Fibroblast of skin of left quadriceps (primary cell): ENCODE measurements at regions not wholly inside any gene's neighbourhood (a gene's known extent, or its start where the extent isn't known, plus 50 kb on each side); places are given as distances from the start of the nearest gene placed in this dataset.

Source experiments
- DNase-seq, 2 experiments: peaks; one replicate each; pipeline ENCODE4 v3.0.0-alpha.2; 2013; ENCODE audit warnings: low read depth in 2 of 2

- peak; percentile 53 to 55 for DNase-seq
Measured at GRCh38 chr2:118322406-118322805, 234.1 kb downstream of the INSIG2 start.

- no peak for DNase-seq
Measured at GRCh38 chr2:118321432-118322105, 233.3 kb downstream of the INSIG2 start.

- DNase-seq: no peak
Measured at GRCh38 chr2:118320658-118321057, 232.4 kb downstream of the INSIG2 start.

GRCh38 chr2:118320196-118320595 lies 231.9 kb downstream of the INSIG2 start:
- no peak for DNase-seq

GRCh38 chr2:118319271-118319684 lies 231.0 kb downstream of the INSIG2 start:
- DNase-seq: no peak

- DNase-seq: no peak
Measured at GRCh38 chr2:118315606-118316005, 227.3 kb downstream of the INSIG2 start.

- DNase-seq: no peak
Measured at GRCh38 chr2:118312969-118313756, 224.9 kb downstream of the INSIG2 start.

GRCh38 chr2:118310681-118311429 lies 222.6 kb downstream of the INSIG2 start:
- no peak for DNase-seq

- no peak for DNase-seq
Measured at GRCh38 chr2:118309946-118310680, 221.8 kb downstream of the INSIG2 start.

GRCh38 chr2:118309257-118309945 lies 221.1 kb downstream of the INSIG2 start:
- DNase-seq: no peak

- no peak for DNase-seq
Measured at GRCh38 chr2:118307864-118308263, 219.6 kb downstream of the INSIG2 start.

GRCh38 chr2:118301248-118301647 lies 213.0 kb downstream of the INSIG2 start:
- no peak for DNase-seq

- no peak for DNase-seq
Measured at GRCh38 chr2:118300832-118301231, 212.6 kb downstream of the INSIG2 start.

GRCh38 chr2:118296663-118297062 lies 208.4 kb downstream of the INSIG2 start:
- no peak for DNase-seq

- DNase-seq: no peak
Measured at GRCh38 chr2:118295592-118296390, 207.5 kb downstream of the INSIG2 start.

- no peak for DNase-seq
Measured at GRCh38 chr2:118294063-118294462, 205.8 kb downstream of the INSIG2 start.

- DNase-seq: peak; percentile 72 to 76
Measured at GRCh38 chr2:118292991-118293390, 204.7 kb downstream of the INSIG2 start.

GRCh38 chr2:118291251-118291880 lies 203.1 kb downstream of the INSIG2 start:
- no peak for DNase-seq

- DNase-seq: peak; percentile 62 to 72
Measured at GRCh38 chr2:118290411-118291250, 202.4 kb downstream of the INSIG2 start.
